GM10266 (cell line): ENCODE measurements at regions not wholly inside any gene's neighbourhood (a gene's known extent, or its start where the extent isn't known, plus 50 kb on each side); places are given as distances from the start of the nearest gene placed in this dataset.

Source experiments
- DNase-seq: peaks from one replicate; pipeline ENCODE4 v3.0.0; 2012; ENCODE audit errors: extremely low spot score
- CTCF ChIP-seq: IDR thresholded peaks from 2 replicates; pipeline ENCODE4 v1.5.1; 2012; ENCODE audit warnings: mild to moderate bottlenecking, low read depth; ENCODE audit not compliant: control insufficient read depth, insufficient read depth; ENCODE audit errors: missing control alignments

DNA sequence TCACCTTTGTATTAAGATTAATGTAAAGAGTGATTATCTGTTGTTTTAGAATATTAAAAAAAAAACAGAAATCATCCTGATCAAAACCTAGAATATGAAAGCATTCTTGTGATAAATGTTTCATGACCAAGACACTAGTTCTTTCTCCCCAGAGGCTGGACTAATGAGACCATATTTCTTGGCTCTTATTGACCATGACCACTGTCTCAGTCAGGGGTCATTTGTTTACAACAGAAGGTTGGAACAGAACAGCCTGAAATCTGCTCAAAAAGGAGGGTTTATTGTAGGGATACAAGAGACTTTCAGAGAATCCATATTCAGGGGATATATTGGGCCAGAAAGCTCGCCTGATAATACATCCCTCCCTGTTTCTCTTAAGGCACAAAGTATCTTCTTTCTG, 87.7 kb downstream of the TMEM30B start:
- DNase-seq: no peak
- TF ChIP-seq CTCF: no peak

DNA sequence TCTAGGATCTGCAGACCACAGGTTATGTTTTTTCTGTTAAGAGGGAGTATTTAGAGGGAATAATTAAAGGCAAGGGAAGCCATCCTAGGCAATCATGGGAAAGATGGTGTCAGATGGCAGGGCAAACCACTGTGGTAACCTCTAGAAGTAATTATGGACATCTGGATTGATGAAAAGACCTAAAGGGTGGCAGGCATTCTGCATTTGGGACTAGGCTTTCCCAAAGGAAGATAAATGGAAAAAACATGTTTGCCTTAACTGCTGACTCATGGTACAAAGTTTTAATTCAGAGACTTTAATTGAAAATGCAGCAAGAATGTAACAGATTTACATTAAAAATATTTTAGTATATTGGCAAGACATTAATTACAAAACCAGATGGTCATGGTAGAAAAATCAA, 88.1 kb downstream of the TMEM30B start:
- TF ChIP-seq CTCF: no peak
- no peak for DNase-seq

DNA sequence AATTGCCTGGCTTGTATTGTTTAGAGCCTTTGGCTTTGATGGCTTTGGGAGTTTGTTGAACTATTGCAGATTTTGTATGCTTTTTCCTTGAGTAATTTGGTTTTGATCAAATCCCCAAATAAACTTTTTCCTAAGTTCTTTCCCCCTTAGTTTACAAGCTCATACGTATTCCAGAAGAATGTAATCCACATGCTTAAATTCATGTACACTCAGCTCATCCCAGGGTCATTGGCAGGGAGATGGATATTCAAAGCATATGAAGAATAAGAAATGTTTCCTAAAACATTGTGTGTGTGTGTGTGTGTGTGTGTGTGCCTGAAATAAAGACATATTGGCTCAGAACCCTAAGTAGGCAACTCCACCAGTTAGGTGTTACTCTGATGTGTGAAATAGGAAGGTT, 89.4 kb downstream of the TMEM30B start:
- DNase-seq: no peak
- TF ChIP-seq CTCF: no peak

- no peak for TF ChIP-seq CTCF
Observed at GRCh38 chr14:61190341-61190740, 90.8 kb downstream of the TMEM30B start.

DNA sequence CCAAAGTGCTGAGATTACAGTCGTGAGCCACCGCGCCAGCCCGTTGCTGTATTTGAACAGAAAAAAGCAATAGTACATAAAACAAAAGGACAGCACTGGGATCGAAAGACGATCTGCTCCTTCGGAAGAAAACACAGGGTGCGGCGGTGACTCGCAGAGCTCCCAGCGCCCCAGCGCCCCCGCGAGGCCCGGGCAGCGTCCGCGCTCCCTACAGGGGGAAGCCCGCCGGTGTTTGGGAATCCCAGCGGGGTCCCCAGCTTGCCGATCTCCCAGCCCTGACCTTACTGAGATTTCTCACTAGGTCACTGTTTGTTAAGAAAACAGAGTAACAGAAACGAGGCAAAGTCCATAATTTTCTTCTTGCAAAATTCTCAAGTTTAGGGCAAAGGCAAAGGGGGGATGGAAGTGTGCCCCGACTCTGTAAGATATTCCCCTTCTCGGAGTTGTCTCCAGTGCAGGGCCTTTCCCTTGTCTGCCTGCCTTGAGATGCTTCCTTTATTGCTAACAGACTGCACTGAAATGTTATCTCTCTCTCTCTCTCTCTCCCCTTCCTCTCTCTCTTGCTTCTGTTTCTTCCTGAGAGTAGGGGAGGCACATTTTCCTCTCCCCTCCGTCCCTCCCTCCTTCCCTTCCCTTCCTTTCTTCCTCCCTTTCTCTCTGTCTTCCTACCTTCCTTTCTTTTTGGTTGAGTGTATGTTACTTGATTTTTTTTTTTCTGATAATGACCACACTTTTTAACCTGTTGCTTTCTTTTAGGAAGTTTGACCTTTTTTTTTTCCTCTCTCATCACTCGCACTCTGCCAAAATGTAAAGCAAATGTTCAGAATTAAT, 91.9 kb downstream of the TMEM30B start:
- DNase-seq: peak; percentile 69
- peak; percentile 65 for TF ChIP-seq CTCF

More at GRCh38 chr14:61190341-61190740, 90.8 kb downstream of the TMEM30B start:
- DNase-seq: no peak

DNA sequence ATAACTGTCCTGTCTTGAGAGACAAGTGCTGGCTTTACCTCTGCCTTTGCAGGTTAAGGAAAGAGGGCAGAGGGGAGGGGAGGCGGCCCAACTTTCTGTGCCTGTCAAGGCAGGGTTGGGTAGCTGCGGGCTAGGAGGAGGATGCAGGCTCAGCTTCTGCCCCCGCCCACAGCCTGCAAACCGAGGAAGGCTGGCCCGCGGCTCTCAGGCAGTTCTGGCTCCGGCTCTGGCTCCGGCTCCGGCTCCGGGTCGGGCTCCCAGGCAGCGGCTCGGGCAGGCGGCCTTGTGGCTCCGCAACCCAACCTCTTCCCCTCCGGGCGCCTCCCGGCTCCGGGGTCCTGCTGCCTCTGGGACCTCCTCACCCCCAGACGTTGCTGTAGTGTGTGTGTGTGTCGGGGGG, 92.9 kb downstream of the TMEM30B start:
- no peak for DNase-seq

More for the DNA sequence above, 92.9 kb downstream of the TMEM30B start:
- TF ChIP-seq CTCF: no peak
